Parathyroid adenoma (tissue), 2 donors: ENCODE measurements at regions not wholly inside any gene's neighbourhood (a gene's known extent, or its start where the extent isn't known, plus 50 kb on each side); places are given as distances from the start of the nearest gene placed in this dataset.

Experiments
- H2AFZ ChIP-seq: fragments of 300-600 bp; sonication (generic); one replicate; pipeline ENCODE4 v1.7.0; 2017; ENCODE audit warnings: antibody characterized with exemption, mild to moderate bottlenecking
- H3K27ac ChIP-seq: fragments of 300-600 bp; sonication (generic); one replicate; pipeline ENCODE4 v1.7.0; 2017
- H3K27me3 ChIP-seq: fragments of 300-600 bp; sonication (generic); one replicate; pipeline ENCODE4 v1.7.0; 2017; ENCODE audit warnings: low read length; ENCODE audit not compliant: control insufficient read depth, insufficient read depth
- H3K36me3 ChIP-seq: fragments of 300-600 bp; sonication (generic); one replicate; pipeline ENCODE4 v1.7.0; 2017; ENCODE audit warnings: low read length; ENCODE audit not compliant: control insufficient read depth, insufficient read depth
- H3K4me1 ChIP-seq: fragments of 300-600 bp; sonication (generic); one replicate; pipeline ENCODE4 v1.7.0; 2017; ENCODE audit warnings: control low read depth
- H3K4me2 ChIP-seq: fragments of 300-600 bp; sonication (generic); one replicate; pipeline ENCODE4 v1.7.0; 2017; ENCODE audit warnings: low read length
- H3K4me3 ChIP-seq: fragments of 300-600 bp; sonication (generic); one replicate; pipeline ENCODE4 v1.7.0; 2017; ENCODE audit warnings: low read depth, low read length
- H3K79me2 ChIP-seq: fragments of 300-600 bp; sonication (generic); one replicate; pipeline ENCODE4 v1.7.0; 2017; ENCODE audit warnings: control low read depth
- H3K9ac ChIP-seq: fragments of 300-600 bp; sonication (generic); one replicate; pipeline ENCODE4 v1.7.0; 2017; ENCODE audit warnings: mild to moderate bottlenecking
- H3K9me3 ChIP-seq: fragments of 300-600 bp; sonication (generic); one replicate; pipeline ENCODE4 v1.7.0; 2017; ENCODE audit warnings: low read length; ENCODE audit not compliant: control insufficient read depth
- CTCF ChIP-seq: fragments of 300-600 bp; sonication (generic); IDR thresholded peaks from one replicate; pipeline ENCODE4 v1.7.0; 2017; ENCODE audit warnings: antibody characterized with exemption, mild to moderate bottlenecking
- donor health status: primary hyperparathyroidism.

- no peaks in the 10 kb centered on the region for H3K9me3 ChIP-seq
- H2AFZ ChIP-seq: no peak overlapping the region
- H3K4me2 ChIP-seq: no peak overlapping the region
- H3K4me3 ChIP-seq: no peak overlapping the region
- no peak overlapping the region for H3K27ac ChIP-seq
- H3K79me2 ChIP-seq: no peaks in the 10 kb centered on the region
- no peaks in the 10 kb centered on the region for H3K27me3 ChIP-seq
- TF ChIP-seq CTCF: no peak
- H3K9ac ChIP-seq: no peak overlapping the region
- no peaks in the 10 kb centered on the region for H3K36me3 ChIP-seq
- no peaks in the 10 kb centered on the region for H3K4me1 ChIP-seq
These were observed 938.4 kb downstream of the SORCS1 start for GRCh38 chr10:106226142-106226541.

GRCh38 chr10:106224676-106225075, 939.8 kb downstream of the SORCS1 start:
- no peak overlapping the region for H3K27ac ChIP-seq
- H3K4me2 ChIP-seq: no peak overlapping the region
- H3K27me3 ChIP-seq: no peaks in the 10 kb centered on the region
- H3K79me2 ChIP-seq: no peaks in the 10 kb centered on the region
- H2AFZ ChIP-seq: no peak overlapping the region
- no peak for TF ChIP-seq CTCF
- H3K9ac ChIP-seq: no peak overlapping the region
- H3K4me1 ChIP-seq: no peaks in the 10 kb centered on the region
- no peaks in the 10 kb centered on the region for H3K9me3 ChIP-seq
- no peak overlapping the region for H3K4me3 ChIP-seq
- no peaks in the 10 kb centered on the region for H3K36me3 ChIP-seq

- Histone ChIP-seq H3K4me1 (no peaks in the 10 kb centered on the region), H3K27ac (no peak overlapping the region), H3K4me2 (no peak overlapping the region), H3K79me2 (no peaks in the 10 kb centered on the region), H2AFZ (no peak overlapping the region), H3K27me3 (no peaks in the 10 kb centered on the region), H3K9ac (no peak overlapping the region), H3K4me3 (no peak overlapping the region), H3K36me3 (no peaks in the 10 kb centered on the region), H3K9me3 (peaks cover 4% of the 10 kb centered on the region)
- no peak for TF ChIP-seq CTCF
These were observed 946.9 kb downstream of the SORCS1 start for GRCh38 chr10:106217627-106218026.

- TF ChIP-seq CTCF: no peak
- no peaks in the 10 kb centered on the region for H3K79me2 ChIP-seq
These were observed 948.4 kb downstream of the SORCS1 start for GRCh38 chr10:106216085-106216484.

GRCh38 chr10:106214243-106214642, 950.3 kb downstream of the SORCS1 start:
- no peak overlapping the region for H3K4me3 ChIP-seq
- no peak for TF ChIP-seq CTCF
- no peaks in the 10 kb centered on the region for H3K27me3 ChIP-seq
- no peaks in the 10 kb centered on the region for H3K79me2 ChIP-seq
- no peak overlapping the region for H3K9ac ChIP-seq
- no peaks in the 10 kb centered on the region for H3K36me3 ChIP-seq
- H3K27ac ChIP-seq: no peak overlapping the region
- H3K4me1 ChIP-seq: no peaks in the 10 kb centered on the region
- no peak overlapping the region for H3K4me2 ChIP-seq
- no peak overlapping the region for H2AFZ ChIP-seq
- H3K9me3 ChIP-seq: peaks cover 4% of the 10 kb centered on the region

More at GRCh38 chr10:106216085-106216484, 948.4 kb downstream of the SORCS1 start:
- H2AFZ ChIP-seq: no peak overlapping the region
- no peak overlapping the region for H3K4me3 ChIP-seq
- no peaks in the 10 kb centered on the region for H3K4me1 ChIP-seq
- H3K9me3 ChIP-seq: peaks cover 4% of the 10 kb centered on the region
- no peaks in the 10 kb centered on the region for H3K36me3 ChIP-seq
- H3K27ac ChIP-seq: no peak overlapping the region
- H3K9ac ChIP-seq: no peak overlapping the region
- H3K27me3 ChIP-seq: no peaks in the 10 kb centered on the region
- H3K4me2 ChIP-seq: no peak overlapping the region
